ENCODE measurements at regions not wholly inside any gene's neighbourhood (a gene's known extent, or its start where the extent isn't known, plus 50 kb on each side); places are given as distances from the start of the nearest gene placed in this dataset.
A peak's percentile ranks its signal among the peaks of the same experiment; 100 is the strongest.

GRCh38 chr17:27982688-27983087, 59.8 kb upstream of the NLK start:
- Histone ChIP-seq H3K4me3 (no peak overlapping the region), H3K27me3 (no peaks in the 10 kb centered on the region), H3K27ac (no peak overlapping the region), H3K36me3 (no peaks in the 10 kb centered on the region), H3K9me3 (no peaks in the 10 kb centered on the region), H3K4me1 (no peaks in the 10 kb centered on the region)
- DNase-seq (no peak), FAIRE-seq (no peak), ATAC-seq (peak in 1 of 4 donors; percentile 32)
- TF ChIP-seq CTCF (IDR thresholded peaks at IDR 0.05) = no peak
- intact Hi-C loops (cut with DNase I) = no loop called here
- WGBS, 2 donors = 80 to 87% methylated on average over 2 of the region's 2 CpGs

GRCh38 chr17:27983853-27984252, 58.6 kb upstream of the NLK start:
- WGBS, 2 donors = 95 to 96% methylated on average over 1 of the region's 1 CpG
- Histone ChIP-seq H3K27me3 (no peaks in the 10 kb centered on the region), H3K36me3 (no peaks in the 10 kb centered on the region), H3K27ac (no peak overlapping the region), H3K4me3 (no peak overlapping the region), H3K9me3 (no peaks in the 10 kb centered on the region), H3K4me1 (no peaks in the 10 kb centered on the region)
- DNase-seq (no peak), FAIRE-seq (no peak), ATAC-seq (no peak)
- TF ChIP-seq CTCF (IDR thresholded peaks at IDR 0.05) = no peak
- intact Hi-C loops (cut with DNase I) = no loop called here

GRCh38 chr17:27984404-27984803, 58.1 kb upstream of the NLK start:
- Histone ChIP-seq H3K4me3 (no peak overlapping the region), H3K9me3 (no peaks in the 10 kb centered on the region), H3K36me3 (no peaks in the 10 kb centered on the region), H3K27me3 (no peaks in the 10 kb centered on the region), H3K4me1 (no peaks in the 10 kb centered on the region), H3K27ac (no peak overlapping the region)
- 53 to 70% methylated on average over 4 to 7 of the region's 7 CpGs for WGBS, 2 donors
- DNase-seq (no peak), FAIRE-seq (no peak), ATAC-seq (no peak)
- no peak for TF ChIP-seq CTCF (IDR thresholded peaks at IDR 0.05)
- intact Hi-C loops (cut with DNase I) = no loop called here

- no peaks in the 10 kb centered on the region for H3K9me3 ChIP-seq
- no peaks in the 10 kb centered on the region for H3K4me1 ChIP-seq
- H3K4me3 ChIP-seq = no peak overlapping the region
- WGBS, 2 donors = 66 to 69% methylated on average over 6 of the region's 6 CpGs
- FAIRE-seq (no peak), ATAC-seq (no peak), DNase-seq (no peak)
- H3K27me3 ChIP-seq = no peaks in the 10 kb centered on the region
- TF ChIP-seq CTCF (IDR thresholded peaks at IDR 0.05) = no peak
- H3K27ac ChIP-seq = no peak overlapping the region
- no peaks in the 10 kb centered on the region for H3K36me3 ChIP-seq
- intact Hi-C loops (cut with DNase I) = no loop called here
These were observed 57.7 kb upstream of the NLK start for GRCh38 chr17:27984816-27985215.

GRCh38 chr17:27985306-27985705, 57.2 kb upstream of the NLK start:
- H3K4me3 ChIP-seq = no peak overlapping the region
- ATAC-seq (no peak), FAIRE-seq (no peak), DNase-seq (no peak)
- H3K27ac ChIP-seq = no peak overlapping the region
- TF ChIP-seq CTCF (IDR thresholded peaks at IDR 0.05) = no peak
- no peaks in the 10 kb centered on the region for H3K9me3 ChIP-seq
- H3K36me3 ChIP-seq = no peaks in the 10 kb centered on the region
- H3K4me1 ChIP-seq = no peaks in the 10 kb centered on the region
- intact Hi-C loops (cut with DNase I) = no loop called here
- WGBS, 2 donors = 75 to 83% methylated on average over 7 of the region's 7 CpGs
- H3K27me3 ChIP-seq = no peaks in the 10 kb centered on the region

Measured in pancreas (tissue), 10 donors.